Fibroblast of mammary gland (primary cell): ENCODE measurements at regions not wholly inside any gene's neighbourhood (a gene's known extent, or its start where the extent isn't known, plus 50 kb on each side); places are given as distances from the start of the nearest gene placed in this dataset.

ENCODE experiments used
- DNase-seq: peaks from one replicate; pipeline ENCODE4 v3.0.0-alpha.2; 2010; ENCODE audit warnings: low read depth
- H3K4me3 ChIP-seq: 2 replicates; pipeline ENCODE4 v1.5.1; 2011; ENCODE audit warnings: low read depth, mild to moderate bottlenecking, low read length, moderate library complexity; ENCODE audit not compliant: control insufficient read depth
- CTCF ChIP-seq: conservative IDR thresholded peaks from 2 replicates; pipeline ENCODE4 v1.5.1; 2011; ENCODE audit warnings: low read depth, low read length, inconsistent platforms; ENCODE audit not compliant: control insufficient read depth, insufficient read depth

GRCh38 chr4:33532821-33533220 is 2711.5 kb downstream of the ARAP2 start:
- no peak for TF ChIP-seq CTCF
- no peak overlapping the region for H3K4me3 ChIP-seq
- no peak for DNase-seq

GRCh38 chr4:33536898-33537297 is 2707.4 kb downstream of the ARAP2 start:
- TF ChIP-seq CTCF, result no peak
- H3K4me3 ChIP-seq, result no peak overlapping the region
- no peak for DNase-seq

- DNase-seq, result no peak
- no peak overlapping the region for H3K4me3 ChIP-seq
- no peak for TF ChIP-seq CTCF
Measured at GRCh38 chr4:33537527-33537926, 2706.8 kb downstream of the ARAP2 start.

GRCh38 chr4:33543941-33544450 is 2700.3 kb downstream of the ARAP2 start:
- no peak for TF ChIP-seq CTCF
- H3K4me3 ChIP-seq, result no peak overlapping the region
- no peak for DNase-seq

- no peak for TF ChIP-seq CTCF
- no peak overlapping the region for H3K4me3 ChIP-seq
- no peak for DNase-seq
Measured at GRCh38 chr4:33551244-33551643, 2693.1 kb downstream of the ARAP2 start.

GRCh38 chr4:33561259-33561658 is 2683.1 kb downstream of the ARAP2 start:
- no peak for TF ChIP-seq CTCF
- H3K4me3 ChIP-seq, result no peak overlapping the region
- no peak for DNase-seq

GRCh38 chr4:33566649-33567048 is 2677.7 kb downstream of the ARAP2 start:
- no peak overlapping the region for H3K4me3 ChIP-seq
- no peak for TF ChIP-seq CTCF
- no peak for DNase-seq
